ENCODE measurements at regions not wholly inside any gene's neighbourhood (a gene's known extent, or its start where the extent isn't known, plus 50 kb on each side); places are given as distances from the start of the nearest gene placed in this dataset.
"Not testable (repeated sequence)": the region's sequence is repeated elsewhere in the genome, so short reads cannot be mapped to it uniquely, and the experiment has no call there.

GRCh38 chr1:70720109-70720508 is 309.0 kb downstream of the CTH start:
- no peak for TF ChIP-seq EP300 (IDR thresholded peaks at IDR 0.05; ENCODE audit: low read depth)
- TF ChIP-seq CTCF (IDR thresholded peaks at IDR 0.05): no peak
- no peak for TF ChIP-seq POLR2AphosphoS5 (IDR thresholded peaks at IDR 0.05)
- no peak for TF ChIP-seq POLR2A (IDR thresholded peaks at IDR 0.05)
- 32 to 67% methylated on average over 1 of the region's 1 CpG for WGBS, 2 donors (ENCODE audit: low coverage in 1 of 2)

GRCh38 chr1:70720521-70720920 is 309.5 kb downstream of the CTH start:
- H3K4me1 ChIP-seq: peaks cover 0 to 6% (median 0%) of the 10 kb centered on the region in 4 donors
- no peak overlapping the region for H3K4me3 ChIP-seq
- intact Hi-C loops (cut with DNase I; ENCODE audit: low total_unique reads): no loop called here
- H3K9me3 ChIP-seq: peaks cover 5 to 9% of the 10 kb centered on the region in 2 donors
- no peak for DNase-seq
- in situ Hi-C loops (cut with MboI; ENCODE audit: low pct_ligation_motif_present in 1 of 4, low pct_unique_long_range_greater_than_20kb in 1 of 4, low sequenced_read_pairs in 3 of 4): no loop called here
- WGBS, 2 donors (ENCODE audit: low coverage in 1 of 2): 43 to 57% methylated on average over 1 of the region's 1 CpG
- H3K36me3 ChIP-seq: no peaks in the 10 kb centered on the region
- H3K27ac ChIP-seq: no peak overlapping the region
- no peaks in the 10 kb centered on the region for H3K27me3 ChIP-seq
- TF ChIP-seq CTCF (IDR thresholded peaks at IDR 0.05): no peak
- TF ChIP-seq EP300 (IDR thresholded peaks at IDR 0.05; ENCODE audit: low read depth): no peak
- no peak for TF ChIP-seq POLR2A (IDR thresholded peaks at IDR 0.05)
- no peak for TF ChIP-seq POLR2AphosphoS5 (IDR thresholded peaks at IDR 0.05)

More at GRCh38 chr1:70720109-70720508, 309.0 kb downstream of the CTH start:
- intact Hi-C loops (cut with DNase I; ENCODE audit: low total_unique reads): no loop called here
- Histone ChIP-seq H3K4me3 (no peak overlapping the region), H3K27ac (no peak overlapping the region), H3K36me3 (no peaks in the 10 kb centered on the region), H3K9me3 (peaks cover under 1 to 5% of the 10 kb centered on the region in 2 donors), H3K4me1 (peaks cover 0 to 6% (median 0%) of the 10 kb centered on the region in 4 donors), H3K27me3 (no peaks in the 10 kb centered on the region)
- in situ Hi-C loops (cut with MboI; ENCODE audit: low pct_ligation_motif_present in 1 of 4, low pct_unique_long_range_greater_than_20kb in 1 of 4, low sequenced_read_pairs in 3 of 4): no loop called here
- no peak for DNase-seq

- TF ChIP-seq POLR2A (IDR thresholded peaks at IDR 0.05) (no peak), POLR2AphosphoS5 (IDR thresholded peaks at IDR 0.05) (no peak), CTCF (IDR thresholded peaks at IDR 0.05) (no peak), EP300 (IDR thresholded peaks at IDR 0.05; ENCODE audit: low read depth) (no peak)
- no peak overlapping the region for H3K4me3 ChIP-seq
- H3K36me3 ChIP-seq: no peaks in the 10 kb centered on the region
- H3K27me3 ChIP-seq: no peaks in the 10 kb centered on the region
- peaks cover 8 to 13% of the 10 kb centered on the region in 2 donors for H3K9me3 ChIP-seq
- no peak for DNase-seq
- no peak overlapping the region for H3K27ac ChIP-seq
- intact Hi-C loops (cut with DNase I; ENCODE audit: low total_unique reads): no loop called here
- 79% methylated on average over 5 of the region's 6 CpGs; no CpG with 5 or more reads in 1 of the 2 donors for WGBS, 2 donors (ENCODE audit: low coverage in 1 of 2)
- in situ Hi-C loops (cut with MboI; ENCODE audit: low pct_ligation_motif_present in 1 of 4, low pct_unique_long_range_greater_than_20kb in 1 of 4, low sequenced_read_pairs in 3 of 4): no loop called here
- H3K4me1 ChIP-seq: no peaks in the 10 kb centered on the region
Observed at GRCh38 chr1:70727886-70728489, 316.9 kb downstream of the CTH start.

GRCh38 chr1:70736518-70736917 is 311.1 kb downstream of the PTGER3 start:
- H3K4me1 ChIP-seq; intact Hi-C loops (cut with DNase I; ENCODE audit: low total_unique reads); DNase-seq; in situ Hi-C loops (cut with MboI; ENCODE audit: low pct_ligation_motif_present in 1 of 4, low pct_unique_long_range_greater_than_20kb in 1 of 4, low sequenced_read_pairs in 3 of 4); H3K9me3 ChIP-seq; H3K36me3 ChIP-seq; H3K27ac ChIP-seq; H3K27me3 ChIP-seq; H3K4me3 ChIP-seq: not testable (repeated sequence)
- WGBS, 2 donors (ENCODE audit: low coverage in 1 of 2): 76 to 93% methylated on average over 3 to 5 of the region's 6 CpGs

GRCh38 chr1:70737125-70737524 is 310.5 kb downstream of the PTGER3 start:
- intact Hi-C loops (cut with DNase I; ENCODE audit: low total_unique reads) (no loop called here), in situ Hi-C loops (cut with MboI; ENCODE audit: low pct_ligation_motif_present in 1 of 4, low pct_unique_long_range_greater_than_20kb in 1 of 4, low sequenced_read_pairs in 3 of 4) (no loop called here)
- Histone ChIP-seq H3K4me3 (no peak overlapping the region), H3K27me3 (no peaks in the 10 kb centered on the region), H3K36me3 (no peaks in the 10 kb centered on the region), H3K27ac (no peak overlapping the region), H3K9me3 (peaks cover 0 to 9% of the 10 kb centered on the region in 2 donors), H3K4me1 (no peaks in the 10 kb centered on the region)
- no peak for TF ChIP-seq POLR2A (IDR thresholded peaks at IDR 0.05)
- no peak for TF ChIP-seq EP300 (IDR thresholded peaks at IDR 0.05; ENCODE audit: low read depth)
- TF ChIP-seq POLR2AphosphoS5 (IDR thresholded peaks at IDR 0.05): no peak
- no peak for TF ChIP-seq CTCF (IDR thresholded peaks at IDR 0.05)
- WGBS, 2 donors (ENCODE audit: low coverage in 1 of 2): 67 to 84% methylated on average over 1 of the region's 1 CpG
- DNase-seq: no peak
